ENCODE measurements at regions not wholly inside any gene's neighbourhood (a gene's known extent, or its start where the extent isn't known, plus 50 kb on each side); places are given as distances from the start of the nearest gene placed in this dataset.
"Not testable (repeated sequence)": the region's sequence is repeated elsewhere in the genome, so short reads cannot be mapped to it uniquely, and the experiment has no call there.

DNA sequence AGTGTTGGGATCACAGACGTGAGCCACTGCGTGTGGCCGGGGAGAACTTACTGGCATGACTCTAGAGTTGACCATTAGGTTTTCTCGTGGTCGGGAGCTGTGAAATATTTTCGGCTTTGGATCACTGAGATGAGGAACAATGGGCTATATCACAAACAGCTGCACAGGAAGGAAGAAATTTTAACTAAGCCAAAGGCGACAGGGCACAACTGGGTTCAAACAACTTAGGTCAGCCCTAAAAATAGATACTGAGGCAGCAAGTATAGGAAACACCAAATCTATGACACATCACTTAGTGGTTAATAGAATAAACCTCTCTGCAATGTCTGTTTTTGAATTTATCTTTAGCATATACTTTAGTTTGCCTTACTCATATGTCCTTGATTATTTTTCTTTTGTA is 162.9 kb downstream of the LRIG3 start:
- H3K9ac ChIP-seq (ENCODE audit: low read depth, low read length), result no peak overlapping the region
- H3K4me2 ChIP-seq (ENCODE audit: insufficient read depth, low read length), result no peak overlapping the region
- H2AFZ ChIP-seq (ENCODE audit: low read depth, low read length), result no peak overlapping the region

DNA sequence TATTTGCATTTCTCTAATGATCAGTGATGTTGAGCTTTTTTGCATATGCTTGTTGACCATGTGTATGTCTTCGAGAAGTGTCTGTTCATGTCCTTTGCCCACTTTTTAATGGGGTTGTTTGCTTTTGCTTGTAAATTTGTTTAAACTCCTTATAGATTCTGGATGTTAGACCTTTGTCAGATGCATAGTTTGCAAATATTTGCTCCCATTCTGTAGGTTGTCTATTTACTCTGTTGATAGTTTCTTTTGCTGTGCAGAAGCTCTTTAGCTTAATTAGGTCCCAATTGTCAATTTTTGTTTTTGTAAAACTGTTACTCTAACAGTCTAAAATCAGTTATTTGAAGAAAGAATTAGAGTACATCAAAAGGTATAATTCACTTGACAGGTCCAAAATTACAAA is 160.6 kb downstream of the LRIG3 start:
- not testable (repeated sequence) for H3K27ac ChIP-seq (ENCODE audit: low read length); H3K4me3 ChIP-seq (ENCODE audit: low read depth in 1 of 2, low read length in 2 of 2); H3K79me2 ChIP-seq (ENCODE audit: insufficient read depth, low read length); H4K20me1 ChIP-seq (ENCODE audit: insufficient read depth, low read length); DNase-seq; H3K4me2 ChIP-seq (ENCODE audit: insufficient read depth, low read length); H3K4me1 ChIP-seq (ENCODE audit: insufficient read depth, low read length); H3K9me3 ChIP-seq (ENCODE audit: insufficient read depth, low read length, severe bottlenecking); H3K27me3 ChIP-seq (ENCODE audit: insufficient read depth, low read length, poor library complexity); H2AFZ ChIP-seq (ENCODE audit: low read depth, low read length); H3K9ac ChIP-seq (ENCODE audit: low read depth, low read length); H3K36me3 ChIP-seq (ENCODE audit: insufficient read depth, low read length); ATAC-seq (ENCODE audit: insufficient read depth, low read depth)

More for the DNA sequence above, 162.9 kb downstream of the LRIG3 start:
- Histone ChIP-seq H3K79me2 (ENCODE audit: insufficient read depth, low read length) (no peaks in the 10 kb centered on the region), H3K4me3 (ENCODE audit: low read depth in 1 of 2, low read length in 2 of 2) (no peak overlapping the region), H3K36me3 (ENCODE audit: insufficient read depth, low read length) (no peaks in the 10 kb centered on the region), H3K27ac (ENCODE audit: low read length) (no peak overlapping the region), H3K9me3 (ENCODE audit: insufficient read depth, low read length, severe bottlenecking) (no peaks in the 10 kb centered on the region), H4K20me1 (ENCODE audit: insufficient read depth, low read length) (no peaks in the 10 kb centered on the region), H3K4me1 (ENCODE audit: insufficient read depth, low read length) (no peaks in the 10 kb centered on the region), H3K27me3 (ENCODE audit: insufficient read depth, low read length, poor library complexity) (no peaks in the 10 kb centered on the region)
- no peak for DNase-seq
- ATAC-seq (ENCODE audit: insufficient read depth, low read depth), result no peak
- no peak for TF ChIP-seq EZH2 (IDR thresholded peaks at IDR 0.05; ENCODE audit: borderline replicate concordance, low read depth, low read length, severe bottlenecking)
- TF ChIP-seq, protein P1, sequence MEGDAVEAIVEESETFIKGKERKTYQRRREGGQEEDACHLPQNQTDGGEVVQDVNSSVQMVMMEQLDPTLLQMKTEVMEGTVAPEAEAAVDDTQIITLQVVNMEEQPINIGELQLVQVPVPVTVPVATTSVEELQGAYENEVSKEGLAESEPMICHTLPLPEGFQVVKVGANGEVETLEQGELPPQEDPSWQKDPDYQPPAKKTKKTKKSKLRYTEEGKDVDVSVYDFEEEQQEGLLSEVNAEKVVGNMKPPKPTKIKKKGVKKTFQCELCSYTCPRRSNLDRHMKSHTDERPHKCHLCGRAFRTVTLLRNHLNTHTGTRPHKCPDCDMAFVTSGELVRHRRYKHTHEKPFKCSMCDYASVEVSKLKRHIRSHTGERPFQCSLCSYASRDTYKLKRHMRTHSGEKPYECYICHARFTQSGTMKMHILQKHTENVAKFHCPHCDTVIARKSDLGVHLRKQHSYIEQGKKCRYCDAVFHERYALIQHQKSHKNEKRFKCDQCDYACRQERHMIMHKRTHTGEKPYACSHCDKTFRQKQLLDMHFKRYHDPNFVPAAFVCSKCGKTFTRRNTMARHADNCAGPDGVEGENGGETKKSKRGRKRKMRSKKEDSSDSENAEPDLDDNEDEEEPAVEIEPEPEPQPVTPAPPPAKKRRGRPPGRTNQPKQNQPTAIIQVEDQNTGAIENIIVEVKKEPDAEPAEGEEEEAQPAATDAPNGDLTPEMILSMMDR (IDR thresholded peaks at IDR 0.05; ENCODE audit: borderline replicate concordance, extremely low read depth, low read length, poor library complexity, severe bottlenecking), result no peak

DNA sequence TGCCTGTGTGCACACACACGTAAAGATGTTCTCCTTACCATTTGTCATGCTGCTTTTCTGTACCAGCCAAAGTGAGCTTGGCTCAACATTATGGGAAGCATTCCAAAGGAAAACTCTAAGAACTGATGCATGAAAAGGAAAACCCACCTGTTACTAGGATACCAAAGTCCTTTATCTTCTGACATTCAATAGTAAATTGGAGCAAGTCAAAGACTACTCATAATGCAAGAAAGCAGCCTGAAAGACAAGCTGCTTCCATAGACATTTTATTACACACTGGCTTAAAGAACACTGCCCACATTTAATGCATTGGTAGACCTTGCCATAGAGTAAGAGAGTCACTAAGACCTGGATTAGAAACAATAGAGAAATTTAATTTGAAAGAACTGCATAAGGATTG is 159.0 kb downstream of the LRIG3 start:
- no peak overlapping the region for H3K9ac ChIP-seq (ENCODE audit: low read depth, low read length)
- H3K4me3 ChIP-seq (ENCODE audit: low read depth in 1 of 2, low read length in 2 of 2), result no peak overlapping the region
- no peaks in the 10 kb centered on the region for H3K79me2 ChIP-seq (ENCODE audit: insufficient read depth, low read length)
- DNase-seq (no peak), ATAC-seq (ENCODE audit: insufficient read depth, low read depth) (no peak)
- H2AFZ ChIP-seq (ENCODE audit: low read depth, low read length), result no peak overlapping the region
- no peaks in the 10 kb centered on the region for H4K20me1 ChIP-seq (ENCODE audit: insufficient read depth, low read length)
- H3K4me1 ChIP-seq (ENCODE audit: insufficient read depth, low read length), result no peaks in the 10 kb centered on the region
- no peak overlapping the region for H3K4me2 ChIP-seq (ENCODE audit: insufficient read depth, low read length)
- H3K36me3 ChIP-seq (ENCODE audit: insufficient read depth, low read length), result no peaks in the 10 kb centered on the region
- TF ChIP-seq, protein P1 (IDR thresholded peaks at IDR 0.05; ENCODE audit: borderline replicate concordance, extremely low read depth, low read length, poor library complexity, severe bottlenecking), result no peak
- TF ChIP-seq EZH2 (IDR thresholded peaks at IDR 0.05; ENCODE audit: borderline replicate concordance, low read depth, low read length, severe bottlenecking), result no peak
- no peaks in the 10 kb centered on the region for H3K9me3 ChIP-seq (ENCODE audit: insufficient read depth, low read length, severe bottlenecking)
- H3K27ac ChIP-seq (ENCODE audit: low read length), result no peak overlapping the region
- H3K27me3 ChIP-seq (ENCODE audit: insufficient read depth, low read length, poor library complexity), result no peaks in the 10 kb centered on the region

DNA sequence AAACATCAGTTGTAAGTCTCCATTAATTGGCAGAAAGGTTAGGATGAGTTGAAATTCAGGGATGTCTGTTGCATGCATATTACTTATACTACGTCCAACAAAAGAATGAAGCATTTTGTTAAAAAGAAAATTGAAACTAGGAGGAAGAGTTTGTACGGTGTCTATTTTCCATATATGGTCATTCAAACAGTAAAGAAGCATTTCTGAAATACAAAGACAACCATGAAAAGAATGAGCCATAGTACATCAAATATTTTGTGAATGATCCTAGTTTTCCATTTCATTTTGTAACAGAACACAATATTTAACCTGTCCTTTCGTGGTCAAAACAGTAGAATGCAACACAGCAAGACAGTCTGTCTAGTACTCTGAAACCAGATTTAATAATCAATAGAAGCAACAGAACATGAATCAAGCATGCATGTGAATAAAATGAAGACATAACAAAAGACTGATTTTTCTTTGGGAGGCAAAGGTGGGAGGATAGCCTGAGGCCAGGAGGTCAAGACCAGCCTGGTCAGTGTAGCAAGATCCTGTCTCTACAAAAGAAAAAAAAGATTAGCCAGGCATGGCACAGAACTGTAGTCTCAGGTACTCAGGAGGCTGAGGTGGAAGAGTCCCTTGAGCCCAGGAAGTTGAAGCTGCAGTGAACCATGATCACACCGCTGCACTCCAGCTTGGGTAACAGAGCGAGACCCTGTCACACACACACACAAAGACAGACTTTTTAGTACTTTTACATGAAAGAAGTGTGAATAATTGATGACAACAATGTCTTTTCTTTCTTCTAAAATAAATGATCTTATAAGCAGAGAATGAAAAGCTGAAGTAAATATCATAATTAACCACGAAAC is 156.0 kb downstream of the LRIG3 start:
- DNase-seq (no peak), ATAC-seq (ENCODE audit: insufficient read depth, low read depth) (no peak)
- no peak overlapping the region for H3K4me3 ChIP-seq (ENCODE audit: low read depth in 1 of 2, low read length in 2 of 2)
- H2AFZ ChIP-seq (ENCODE audit: low read depth, low read length), result no peak overlapping the region
- no peaks in the 10 kb centered on the region for H3K79me2 ChIP-seq (ENCODE audit: insufficient read depth, low read length)
- H3K9me3 ChIP-seq (ENCODE audit: insufficient read depth, low read length, severe bottlenecking), result no peaks in the 10 kb centered on the region
- H3K27me3 ChIP-seq (ENCODE audit: insufficient read depth, low read length, poor library complexity), result no peaks in the 10 kb centered on the region
- H3K9ac ChIP-seq (ENCODE audit: low read depth, low read length), result no peak overlapping the region
- no peak overlapping the region for H3K4me2 ChIP-seq (ENCODE audit: insufficient read depth, low read length)
- no peaks in the 10 kb centered on the region for H3K4me1 ChIP-seq (ENCODE audit: insufficient read depth, low read length)
- TF ChIP-seq, protein P1 (IDR thresholded peaks at IDR 0.05; ENCODE audit: borderline replicate concordance, extremely low read depth, low read length, poor library complexity, severe bottlenecking), result no peak
- TF ChIP-seq EZH2 (IDR thresholded peaks at IDR 0.05; ENCODE audit: borderline replicate concordance, low read depth, low read length, severe bottlenecking), result no peak
- no peaks in the 10 kb centered on the region for H4K20me1 ChIP-seq (ENCODE audit: insufficient read depth, low read length)
- no peaks in the 10 kb centered on the region for H3K36me3 ChIP-seq (ENCODE audit: insufficient read depth, low read length)
- no peak overlapping the region for H3K27ac ChIP-seq (ENCODE audit: low read length)
